Fibroblast of skin of right quadriceps (primary cell): ENCODE measurements at regions not wholly inside any gene's neighbourhood (a gene's known extent, or its start where the extent isn't known, plus 50 kb on each side); places are given as distances from the start of the nearest gene placed in this dataset.

Experiments used
- DNase-seq: peaks from one replicate; pipeline ENCODE4 v3.0.0-alpha.2; 2013

DNA sequence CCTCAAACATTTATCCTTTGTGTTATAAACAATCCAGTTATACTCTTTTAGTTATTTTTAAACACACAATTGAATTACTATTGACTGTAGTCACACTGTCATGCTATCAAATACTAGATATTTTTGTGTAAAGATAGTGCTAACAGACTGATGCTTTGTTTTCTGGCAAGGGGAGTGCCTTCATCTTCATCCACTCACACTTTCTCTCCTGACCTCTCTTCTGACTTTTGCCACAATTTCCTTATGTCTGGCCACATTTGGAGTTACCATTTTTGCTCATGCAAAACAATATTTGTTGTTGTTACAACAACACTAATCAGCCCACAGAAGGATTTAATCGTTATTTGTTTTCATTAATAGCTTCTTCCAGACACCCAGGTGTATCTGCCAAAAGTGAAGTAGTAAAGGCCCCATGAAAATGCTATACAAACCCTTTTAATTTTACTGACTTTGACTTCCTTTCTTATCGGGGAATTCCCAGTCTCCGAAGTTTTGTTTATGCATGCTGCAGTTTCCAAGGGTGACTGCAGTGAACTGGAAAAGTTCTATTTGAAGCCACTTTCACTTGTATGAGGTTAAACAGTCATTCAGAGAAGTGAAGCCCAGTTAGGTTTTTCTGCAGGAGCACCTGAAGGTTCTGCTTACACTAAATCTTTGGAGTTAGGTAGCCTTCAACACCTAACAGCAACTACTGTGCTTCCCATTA is 66.1 kb upstream of the FRY start:
- DNase-seq: no peak

DNA sequence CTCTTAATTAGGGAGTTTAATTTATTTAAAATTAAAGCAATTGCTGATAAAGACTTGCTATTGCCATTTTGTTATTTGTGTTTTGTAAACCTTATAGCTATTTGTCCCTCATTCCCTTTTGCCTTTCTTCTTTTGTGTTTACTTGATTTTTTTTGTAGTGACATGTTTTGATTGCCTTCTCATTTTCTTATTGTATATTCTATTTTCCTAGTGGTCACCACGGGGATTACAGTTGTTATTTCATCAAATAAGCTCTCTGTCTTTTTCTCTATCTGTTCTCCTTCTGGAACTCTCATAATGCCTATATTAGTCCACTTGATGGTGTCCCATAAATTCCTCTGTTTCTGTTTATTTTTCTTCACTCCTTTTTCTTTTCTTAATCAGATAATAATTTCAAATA is 64.4 kb upstream of the FRY start:
- no peak for DNase-seq

DNA sequence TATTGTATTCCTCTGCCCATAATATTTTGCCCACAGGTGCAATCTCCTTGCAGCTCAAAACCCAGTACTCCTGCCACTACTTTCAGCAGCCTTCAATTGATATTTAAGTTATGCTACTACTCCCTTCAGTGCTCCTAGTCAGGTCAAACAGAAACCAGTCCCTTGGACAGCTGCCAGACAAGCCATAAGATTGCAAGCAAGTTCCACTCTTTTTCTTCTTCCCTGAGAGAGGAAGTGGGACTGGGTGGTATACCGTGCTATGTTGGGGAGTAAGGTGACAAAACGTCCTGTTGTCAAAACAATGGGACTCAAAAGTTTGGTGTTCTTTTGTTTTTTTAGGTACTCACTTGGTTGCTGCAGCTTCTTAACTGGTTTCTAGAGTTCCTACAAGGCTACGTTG is 63.1 kb upstream of the FRY start:
- no peak for DNase-seq

DNA sequence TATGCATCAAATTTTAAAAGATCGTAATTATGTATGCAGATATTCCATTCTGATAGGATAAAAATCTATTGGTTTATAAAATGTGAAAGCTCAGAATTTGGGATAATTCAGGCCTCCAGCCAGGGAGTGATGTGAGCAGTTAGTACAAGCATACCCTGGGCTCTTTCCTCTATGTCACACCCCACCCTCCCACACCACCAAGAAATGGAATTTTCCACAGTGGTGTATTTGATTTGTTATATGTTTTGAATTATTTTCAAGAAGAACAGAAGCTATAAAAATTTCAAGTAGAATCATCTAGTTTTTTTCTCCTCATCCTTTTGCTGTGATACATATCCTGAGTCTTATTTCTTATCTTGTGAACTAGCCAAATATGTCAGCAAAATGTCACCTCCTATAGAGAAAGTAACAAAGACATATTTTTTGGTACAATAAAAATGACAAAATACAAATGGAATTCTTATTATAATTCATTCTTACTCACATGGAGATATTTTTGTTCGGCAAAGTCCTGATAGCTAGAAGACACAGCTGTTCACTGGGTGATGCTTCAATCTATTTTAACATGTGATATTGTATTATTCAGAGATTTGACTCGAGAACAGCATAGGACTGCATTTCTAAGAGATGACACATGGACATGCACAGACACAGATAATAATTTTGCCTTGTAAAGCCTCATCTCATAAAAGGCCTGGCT is 61.2 kb upstream of the FRY start:
- peak; percentile 63 for DNase-seq

DNA sequence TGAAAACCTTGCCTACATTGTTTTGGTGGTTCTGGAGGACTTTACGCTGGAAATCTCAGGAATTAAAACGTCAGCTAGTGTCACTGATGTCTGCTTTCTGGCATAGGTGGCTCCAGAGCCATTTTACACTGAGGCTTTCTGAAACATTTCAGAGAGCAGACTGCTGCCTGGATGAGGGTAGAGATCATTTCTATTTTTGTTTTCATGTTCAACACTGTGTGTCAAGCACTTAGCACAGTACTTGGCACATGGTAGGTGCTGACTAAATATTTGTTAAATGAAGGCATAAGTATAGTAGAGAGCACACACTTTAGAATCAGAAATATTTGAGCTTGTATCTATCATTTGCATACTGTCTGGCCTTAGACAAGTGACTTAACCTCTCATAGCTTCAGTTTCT is 59.1 kb upstream of the FRY start:
- DNase-seq: no peak

DNA sequence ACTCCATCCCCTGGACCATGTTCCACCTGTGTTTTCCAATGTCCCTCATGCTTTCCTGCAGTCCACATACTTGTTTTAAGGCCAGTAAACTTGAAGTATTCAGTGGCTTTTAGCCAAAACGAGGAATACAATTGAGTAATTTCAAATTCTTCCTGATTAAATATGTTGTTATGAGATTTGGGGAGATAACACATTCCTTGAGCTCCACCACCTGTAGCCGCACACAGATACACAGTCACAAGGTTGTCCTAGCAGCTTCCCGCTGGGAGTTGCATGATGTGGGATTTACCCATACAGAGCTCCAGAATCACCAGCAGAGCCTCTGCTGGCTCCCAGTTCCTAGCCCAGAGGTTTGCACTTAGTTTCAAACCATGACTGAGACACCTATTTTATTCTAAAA is 53.6 kb upstream of the FRY start:
- DNase-seq: no peak

DNA sequence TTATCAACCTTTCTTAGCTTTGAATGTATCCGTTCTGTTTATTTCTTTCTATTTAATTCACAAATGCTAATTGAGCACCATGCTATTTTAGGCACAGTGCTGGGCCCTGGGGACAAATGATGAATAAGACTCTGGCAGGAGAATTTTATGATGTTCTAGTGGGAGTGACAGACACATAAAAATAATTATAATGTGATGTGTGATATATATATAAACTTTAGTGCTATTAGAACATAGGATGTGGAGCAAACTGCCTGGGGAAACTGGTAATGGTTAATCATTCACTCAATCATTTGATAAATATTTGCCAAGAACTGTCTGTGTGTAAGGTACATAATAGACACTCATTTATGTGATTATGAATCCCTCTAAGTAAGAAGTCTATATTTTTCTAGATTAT is 50.7 kb upstream of the FRY start:
- DNase-seq: no peak
